HuH-7.5 (cell line): ENCODE measurements at regions not wholly inside any gene's neighbourhood (a gene's known extent, or its start where the extent isn't known, plus 50 kb on each side); places are given as distances from the start of the nearest gene placed in this dataset.
"Not testable (repeated sequence)": the region's sequence is repeated elsewhere in the genome, so short reads cannot be mapped to it uniquely, and the experiment has no call there.

Experiments used
- DNase-seq: peaks from one replicate; pipeline ENCODE4 v3.0.0; 2011; ENCODE audit warnings: low spot score

- not testable (repeated sequence) for DNase-seq
Observed at GRCh38 chr1:242912855-242913254, 342.2 kb downstream of the CEP170 start.

- not testable (repeated sequence) for DNase-seq
Observed at GRCh38 chr1:242900558-242900957, 354.5 kb downstream of the CEP170 start.

- DNase-seq: peak; percentile 8
Observed at GRCh38 chr1:242890192-242890741, 364.8 kb downstream of the CEP170 start.

GRCh38 chr1:242886137-242886536, 361.6 kb upstream of the PLD5 start:
- no peak for DNase-seq

GRCh38 chr1:242880022-242880421, 355.5 kb upstream of the PLD5 start:
- DNase-seq: not testable (repeated sequence)

- no peak for DNase-seq
Observed at GRCh38 chr1:242877743-242878142, 353.2 kb upstream of the PLD5 start.

GRCh38 chr1:242877229-242877628, 352.7 kb upstream of the PLD5 start:
- no peak for DNase-seq

- DNase-seq: no peak
Observed at GRCh38 chr1:242876030-242876429, 351.5 kb upstream of the PLD5 start.

GRCh38 chr1:242873661-242874060, 349.2 kb upstream of the PLD5 start:
- no peak for DNase-seq

- DNase-seq: no peak
Observed at GRCh38 chr1:242872521-242872920, 348.0 kb upstream of the PLD5 start.

GRCh38 chr1:242871471-242872030, 347.1 kb upstream of the PLD5 start:
- no peak for DNase-seq

GRCh38 chr1:242870966-242871365, 346.5 kb upstream of the PLD5 start:
- no peak for DNase-seq

GRCh38 chr1:242856289-242856688, 331.8 kb upstream of the PLD5 start:
- no peak for DNase-seq

GRCh38 chr1:242854466-242854865, 330.0 kb upstream of the PLD5 start:
- DNase-seq: no peak

- DNase-seq: no peak
Observed at GRCh38 chr1:242847390-242847993, 323.0 kb upstream of the PLD5 start.

- DNase-seq: no peak
Observed at GRCh38 chr1:242842094-242842493, 317.6 kb upstream of the PLD5 start.

GRCh38 chr1:242839101-242839500, 314.6 kb upstream of the PLD5 start:
- DNase-seq: no peak

- DNase-seq: no peak
Observed at GRCh38 chr1:242836423-242836822, 311.9 kb upstream of the PLD5 start.

GRCh38 chr1:242828828-242829227, 304.3 kb upstream of the PLD5 start:
- no peak for DNase-seq

GRCh38 chr1:242828199-242828598, 303.7 kb upstream of the PLD5 start:
- DNase-seq: no peak

- DNase-seq: no peak
Observed at GRCh38 chr1:242827538-242827937, 303.0 kb upstream of the PLD5 start.

- DNase-seq: no peak
Observed at GRCh38 chr1:242826701-242827336, 302.3 kb upstream of the PLD5 start.

GRCh38 chr1:242824435-242824834, 299.9 kb upstream of the PLD5 start:
- no peak for DNase-seq
